GM13977 (cell line): ENCODE measurements at regions not wholly inside any gene's neighbourhood (a gene's known extent, or its start where the extent isn't known, plus 50 kb on each side); places are given as distances from the start of the nearest gene placed in this dataset.
"Not testable (repeated sequence)": the region's sequence is repeated elsewhere in the genome, so short reads cannot be mapped to it uniquely, and the experiment has no call there.

Experiments
- DNase-seq: peaks from one replicate; pipeline ENCODE4 v3.0.0; 2012; ENCODE audit warnings: low spot score
- in situ Hi-C: fragments of 300-500 bp; cut with MboI; formaldehyde crosslinking; loops from one replicate; pipeline ENCODE4 v1.12.0; 2022; ENCODE audit warnings: low sequenced_read_pairs, low pct_unique_long_range_greater_than_20kb, mixed read lengths, inconsistent platforms; ENCODE audit not compliant: unreplicated experiment
- TF ChIP-seq, protein P1 (sequence below): IDR thresholded peaks from 2 replicates; pipeline ENCODE4 v1.5.1; 2012; ENCODE audit warnings: mild to moderate bottlenecking, control low read depth; ENCODE audit not compliant: insufficient read depth; ENCODE audit errors: extremely low read depth, missing control alignments

DNA sequence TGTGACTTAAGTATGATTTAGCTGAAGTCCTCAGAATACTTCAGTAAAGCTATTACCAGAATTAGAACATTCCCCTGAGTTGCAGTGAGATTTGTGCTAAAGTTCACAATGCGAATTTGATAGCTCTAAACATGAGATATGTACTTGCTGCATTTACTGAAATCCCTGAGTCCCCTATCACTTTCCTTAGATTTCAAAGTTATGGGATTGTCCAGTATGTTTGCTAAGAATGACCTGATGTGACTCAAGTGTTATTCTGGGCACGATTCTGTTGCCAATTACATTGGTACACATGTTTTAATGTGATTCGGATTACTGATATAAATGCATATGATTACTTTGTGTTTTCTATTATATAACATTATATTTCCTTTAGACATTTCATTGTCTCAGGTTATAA lies 91.3 kb upstream of the AMOT start:
- DNase-seq: no peak
- in situ Hi-C loops: no loop called here
- TF ChIP-seq, protein P1, sequence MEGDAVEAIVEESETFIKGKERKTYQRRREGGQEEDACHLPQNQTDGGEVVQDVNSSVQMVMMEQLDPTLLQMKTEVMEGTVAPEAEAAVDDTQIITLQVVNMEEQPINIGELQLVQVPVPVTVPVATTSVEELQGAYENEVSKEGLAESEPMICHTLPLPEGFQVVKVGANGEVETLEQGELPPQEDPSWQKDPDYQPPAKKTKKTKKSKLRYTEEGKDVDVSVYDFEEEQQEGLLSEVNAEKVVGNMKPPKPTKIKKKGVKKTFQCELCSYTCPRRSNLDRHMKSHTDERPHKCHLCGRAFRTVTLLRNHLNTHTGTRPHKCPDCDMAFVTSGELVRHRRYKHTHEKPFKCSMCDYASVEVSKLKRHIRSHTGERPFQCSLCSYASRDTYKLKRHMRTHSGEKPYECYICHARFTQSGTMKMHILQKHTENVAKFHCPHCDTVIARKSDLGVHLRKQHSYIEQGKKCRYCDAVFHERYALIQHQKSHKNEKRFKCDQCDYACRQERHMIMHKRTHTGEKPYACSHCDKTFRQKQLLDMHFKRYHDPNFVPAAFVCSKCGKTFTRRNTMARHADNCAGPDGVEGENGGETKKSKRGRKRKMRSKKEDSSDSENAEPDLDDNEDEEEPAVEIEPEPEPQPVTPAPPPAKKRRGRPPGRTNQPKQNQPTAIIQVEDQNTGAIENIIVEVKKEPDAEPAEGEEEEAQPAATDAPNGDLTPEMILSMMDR: no peak

DNA sequence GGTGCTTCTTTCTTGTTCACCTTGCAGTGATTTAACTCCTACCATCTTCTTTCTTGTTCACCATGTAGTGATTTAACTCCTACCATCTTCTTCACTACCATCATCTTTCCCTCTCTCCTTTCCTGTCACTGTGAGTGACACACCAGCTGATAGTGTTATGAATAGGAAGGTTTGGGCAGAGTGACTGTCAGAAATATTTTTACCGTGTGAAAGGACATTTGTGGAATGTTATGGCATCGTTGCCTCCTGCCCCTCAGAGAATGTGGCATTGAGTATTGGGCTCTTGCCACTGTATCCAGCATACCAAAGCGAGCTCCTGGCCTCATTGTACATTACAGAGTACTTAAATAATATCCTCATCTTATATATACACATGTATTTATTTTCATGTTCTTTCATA lies 90.8 kb upstream of the AMOT start:
- DNase-seq: no peak
- TF ChIP-seq, protein P1: no peak
- in situ Hi-C loops: no loop called here

DNA sequence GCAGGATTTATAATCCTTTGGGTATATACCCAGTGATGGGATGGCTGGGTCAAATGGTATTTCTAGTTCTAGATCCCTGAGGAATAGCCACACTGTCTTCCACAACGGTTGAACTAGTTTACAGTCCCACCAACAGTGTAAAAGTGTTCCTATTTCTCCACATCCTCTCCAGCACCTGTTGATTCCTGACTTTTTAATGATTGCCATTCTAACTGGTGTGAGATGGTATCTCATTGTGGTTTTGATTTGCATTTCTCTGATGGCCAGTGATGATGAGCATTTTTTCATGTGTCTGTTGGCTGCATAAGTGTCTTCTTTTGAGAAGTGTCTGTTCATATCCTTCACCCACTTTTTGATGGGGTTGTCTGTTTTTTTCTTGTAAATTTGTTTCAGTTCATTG lies 82.8 kb upstream of the AMOT start:
- in situ Hi-C loops, DNase-seq: not testable (repeated sequence)

DNA sequence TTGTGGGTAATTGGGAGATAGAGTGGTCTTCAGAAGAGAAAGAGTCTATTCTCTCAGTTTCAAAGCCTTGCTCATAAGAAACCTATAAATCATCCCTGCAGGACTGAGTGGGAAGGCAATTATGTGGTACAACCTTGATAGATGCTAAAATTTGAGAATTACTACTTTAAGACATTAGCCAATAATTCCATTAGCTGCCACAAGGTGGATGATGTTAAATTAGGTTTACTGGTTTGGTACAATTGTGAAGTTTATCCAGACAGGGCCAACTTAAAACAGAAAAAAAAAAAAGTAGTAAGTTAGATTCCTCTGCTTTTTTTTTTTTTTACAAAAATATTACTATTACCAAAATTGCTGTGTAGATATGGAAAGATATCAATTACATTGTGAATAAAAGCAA lies 73.2 kb upstream of the AMOT start:
- DNase-seq: no peak
- in situ Hi-C loops: no loop called here
- TF ChIP-seq, protein P1: no peak

DNA sequence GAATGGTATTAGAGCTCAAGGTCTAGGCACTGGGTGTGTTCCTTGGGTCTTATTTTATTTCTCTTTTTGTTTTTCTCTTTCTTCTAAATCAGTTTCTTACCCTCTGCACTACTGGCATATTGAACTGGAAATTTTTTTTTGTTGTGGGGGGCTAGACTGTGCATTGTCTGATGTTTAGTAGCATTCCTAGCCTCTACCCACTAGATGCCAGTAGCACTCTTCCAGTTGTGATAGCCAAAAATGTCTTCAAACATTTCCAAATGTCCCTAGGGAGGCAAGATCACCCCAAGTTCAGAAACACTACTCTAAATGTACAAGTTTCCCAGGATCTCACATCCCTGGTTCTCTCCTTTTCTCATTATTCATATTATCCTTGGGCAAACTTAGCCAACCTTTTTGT lies 69.8 kb upstream of the AMOT start:
- DNase-seq: no peak
- TF ChIP-seq, protein P1: no peak
- in situ Hi-C loops: no loop called here

DNA sequence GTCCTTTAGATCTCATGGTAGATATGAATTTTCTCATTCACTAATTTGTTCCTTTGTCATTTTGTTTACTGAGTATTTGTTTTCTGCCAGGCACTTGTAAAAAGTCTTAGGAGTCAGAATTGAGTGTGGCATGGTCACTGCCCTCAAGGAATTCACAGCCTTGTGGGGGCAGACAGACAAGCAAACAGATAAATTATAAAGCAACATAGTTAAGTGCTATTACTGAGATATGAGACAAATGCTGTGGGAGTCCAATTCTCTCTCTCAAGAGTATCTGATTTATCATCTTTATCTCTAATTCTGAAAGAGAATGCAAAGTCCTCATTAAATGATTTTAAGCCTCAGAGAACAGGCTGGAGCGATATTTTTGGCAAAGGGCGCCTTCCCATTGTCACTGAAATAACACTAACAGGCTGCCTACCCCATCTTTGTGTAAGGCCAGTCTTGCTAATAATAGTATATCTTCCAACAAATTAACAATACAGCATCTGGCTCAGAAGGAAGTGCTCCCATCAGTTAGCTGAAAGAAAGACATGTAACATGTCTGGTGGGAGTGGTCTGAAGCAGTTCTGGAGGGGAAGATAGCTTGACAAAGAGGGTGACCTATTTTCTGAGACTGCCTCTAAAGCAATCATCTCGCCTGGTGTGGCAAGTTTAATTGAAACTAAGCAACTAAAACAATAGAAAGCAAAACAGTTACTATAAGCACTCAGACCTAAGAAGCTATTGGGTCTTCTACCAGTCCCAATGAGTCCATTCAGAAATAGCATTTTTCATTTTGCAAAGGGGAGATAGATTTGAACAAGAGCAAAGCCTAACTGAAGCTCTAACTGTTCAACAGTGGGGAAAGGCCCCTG lies 61.5 kb upstream of the AMOT start:
- in situ Hi-C loops: no loop called here
- TF ChIP-seq, protein P1: no peak

DNA sequence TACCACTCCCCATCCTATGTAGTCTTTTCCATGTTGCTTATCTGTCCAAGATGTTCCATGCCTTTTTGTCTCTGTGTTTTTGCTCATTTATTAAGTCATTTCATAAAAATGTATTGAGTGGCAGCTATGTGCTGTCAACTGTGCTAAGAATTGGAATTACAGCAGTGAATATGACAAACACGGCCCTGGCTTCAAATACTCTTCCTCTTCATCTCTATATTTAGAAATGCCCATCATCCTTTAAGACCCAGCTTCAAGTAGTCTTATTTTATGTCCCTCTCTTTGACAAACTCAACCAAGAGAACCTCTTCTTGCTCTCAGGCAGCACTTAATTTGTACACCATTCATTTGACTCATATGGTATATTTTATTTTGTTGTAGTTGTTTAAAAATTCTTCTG lies 55.4 kb upstream of the AMOT start:
- in situ Hi-C loops: no loop called here

More for the DNA sequence above, 61.5 kb upstream of the AMOT start:
- no peak for DNase-seq

More for the DNA sequence above, 55.4 kb upstream of the AMOT start:
- no peak for DNase-seq
- TF ChIP-seq, protein P1: no peak
